HAP-1 (cell line): ENCODE measurements at regions not wholly inside any gene's neighbourhood (a gene's known extent, or its start where the extent isn't known, plus 50 kb on each side); places are given as distances from the start of the nearest gene placed in this dataset.

ENCODE experiments used
- DNase-seq, 2 experiments: peaks; one replicate each; pipeline ENCODE4 v3.0.0-alpha.2; 2016 to 2020; ENCODE audit warnings: low spot score in 2 of 2
- H3K27me3 ChIP-seq: fragments of 250-450 bp; sonication (Bioruptor Pico); 2 replicates; pipeline ENCODE4 v1.5.1; 2020; ENCODE audit warnings: low read depth, mild to moderate bottlenecking, moderate library complexity
- H3K36me3 ChIP-seq: fragments of 250-450 bp; sonication (Bioruptor Pico); replicated peaks from 2 replicates; pipeline ENCODE4 v1.5.1; 2020; ENCODE audit warnings: mild to moderate bottlenecking
- H3K4me1 ChIP-seq: fragments of 250-450 bp; sonication (Bioruptor Pico); 2 replicates; pipeline ENCODE4 v1.5.1; 2020; ENCODE audit warnings: mild to moderate bottlenecking
- H3K4me3 ChIP-seq: fragments of 250-450 bp; sonication (Bioruptor Pico); 2 replicates; pipeline ENCODE4 v1.5.1; 2020; ENCODE audit warnings: mild to moderate bottlenecking, moderate library complexity
- H3K9me3 ChIP-seq: fragments of 250-450 bp; sonication (Bioruptor Pico); 2 replicates; pipeline ENCODE4 v1.5.1; 2020; ENCODE audit warnings: mild to moderate bottlenecking, moderate library complexity
- in situ Hi-C: fragments of 300-500 bp; cut with MboI; formaldehyde crosslinking; loops from 3 replicates; pipeline ENCODE4 v1.14.3; 2020; ENCODE audit warnings: low sequenced_read_pairs, inconsistent platforms, mixed read lengths

- DNase-seq, result no peak
- no peak overlapping the region for H3K4me3 ChIP-seq
- no peaks in the 10 kb centered on the region for H3K27me3 ChIP-seq
- no peaks in the 10 kb centered on the region for H3K9me3 ChIP-seq
- H3K36me3 ChIP-seq, result no peaks in the 10 kb centered on the region
- H3K4me1 ChIP-seq, result no peaks in the 10 kb centered on the region
- in situ Hi-C loops, result no loop called here
Measured at GRCh38 chr2:195471163-195471562, 185.9 kb upstream of the SLC39A10 start.

GRCh38 chr2:195470622-195471021 lies 186.4 kb upstream of the SLC39A10 start:
- H3K4me3 ChIP-seq, result no peak overlapping the region
- H3K9me3 ChIP-seq, result no peaks in the 10 kb centered on the region
- no peaks in the 10 kb centered on the region for H3K4me1 ChIP-seq
- no peaks in the 10 kb centered on the region for H3K36me3 ChIP-seq
- no peak for DNase-seq
- no peaks in the 10 kb centered on the region for H3K27me3 ChIP-seq
- in situ Hi-C loops, result no loop called here

GRCh38 chr2:195468771-195469170 lies 188.3 kb upstream of the SLC39A10 start:
- Histone ChIP-seq H3K36me3 (no peaks in the 10 kb centered on the region), H3K4me3 (no peak overlapping the region), H3K9me3 (no peaks in the 10 kb centered on the region), H3K4me1 (no peaks in the 10 kb centered on the region), H3K27me3 (no peaks in the 10 kb centered on the region)
- in situ Hi-C loops, result no loop called here
- no peak for DNase-seq

- Histone ChIP-seq H3K4me1 (no peaks in the 10 kb centered on the region), H3K4me3 (no peak overlapping the region), H3K9me3 (no peaks in the 10 kb centered on the region), H3K27me3 (no peaks in the 10 kb centered on the region), H3K36me3 (no peaks in the 10 kb centered on the region)
- DNase-seq, result no peak
- in situ Hi-C loops, result no loop called here
Measured at GRCh38 chr2:195466427-195466826, 190.6 kb upstream of the SLC39A10 start.

- Histone ChIP-seq H3K4me3 (no peak overlapping the region), H3K9me3 (no peaks in the 10 kb centered on the region), H3K4me1 (no peaks in the 10 kb centered on the region), H3K36me3 (no peaks in the 10 kb centered on the region), H3K27me3 (no peaks in the 10 kb centered on the region)
- no peak for DNase-seq
- in situ Hi-C loops, result no loop called here
Measured at GRCh38 chr2:195461010-195461409, 196.0 kb upstream of the SLC39A10 start.

- Histone ChIP-seq H3K9me3 (no peaks in the 10 kb centered on the region), H3K27me3 (no peaks in the 10 kb centered on the region), H3K4me1 (no peaks in the 10 kb centered on the region), H3K36me3 (no peaks in the 10 kb centered on the region), H3K4me3 (no peak overlapping the region)
- in situ Hi-C loops, result no loop called here
- DNase-seq, result no peak
Measured at GRCh38 chr2:195458936-195459335, 198.1 kb upstream of the SLC39A10 start.

GRCh38 chr2:195457873-195458272 lies 199.2 kb upstream of the SLC39A10 start:
- H3K4me1 ChIP-seq, result no peaks in the 10 kb centered on the region
- H3K27me3 ChIP-seq, result no peaks in the 10 kb centered on the region
- no peak for DNase-seq
- H3K4me3 ChIP-seq, result no peak overlapping the region
- no peaks in the 10 kb centered on the region for H3K9me3 ChIP-seq
- no peaks in the 10 kb centered on the region for H3K36me3 ChIP-seq
- in situ Hi-C loops, result no loop called here

- Histone ChIP-seq H3K4me3 (no peak overlapping the region), H3K4me1 (no peaks in the 10 kb centered on the region), H3K9me3 (no peaks in the 10 kb centered on the region), H3K36me3 (no peaks in the 10 kb centered on the region), H3K27me3 (no peaks in the 10 kb centered on the region)
- in situ Hi-C loops, result no loop called here
- DNase-seq, result no peak
Measured at GRCh38 chr2:195456771-195457170, 200.3 kb upstream of the SLC39A10 start.

GRCh38 chr2:195451160-195451559 lies 205.9 kb upstream of the SLC39A10 start:
- Histone ChIP-seq H3K27me3 (no peaks in the 10 kb centered on the region), H3K4me1 (peaks cover 6% of the 10 kb centered on the region; the same call in 1 of the 2 replicates), H3K9me3 (no peaks in the 10 kb centered on the region), H3K4me3 (no peak overlapping the region), H3K36me3 (no peaks in the 10 kb centered on the region)
- no peak for DNase-seq
- in situ Hi-C loops, result no loop called here

- H3K4me1 ChIP-seq, result peaks cover 6% of the 10 kb centered on the region; the same call in 1 of the 2 replicates
- in situ Hi-C loops, result no loop called here
- H3K36me3 ChIP-seq, result no peaks in the 10 kb centered on the region
- no peaks in the 10 kb centered on the region for H3K9me3 ChIP-seq
- no peaks in the 10 kb centered on the region for H3K27me3 ChIP-seq
- no peak overlapping the region for H3K4me3 ChIP-seq
- no peak for DNase-seq
Measured at GRCh38 chr2:195450552-195451113, 206.4 kb upstream of the SLC39A10 start.

GRCh38 chr2:195447323-195447975 lies 209.6 kb upstream of the SLC39A10 start:
- peaks cover 6% of the 10 kb centered on the region; the same call in 1 of the 2 replicates for H3K4me1 ChIP-seq
- no peaks in the 10 kb centered on the region for H3K27me3 ChIP-seq
- DNase-seq, result peak in 1 of 2 experiments; percentile 28
- in situ Hi-C loops, result no loop called here
- no peaks in the 10 kb centered on the region for H3K36me3 ChIP-seq
- H3K4me3 ChIP-seq, result no peak overlapping the region
- H3K9me3 ChIP-seq, result no peaks in the 10 kb centered on the region

- Histone ChIP-seq H3K9me3 (no peaks in the 10 kb centered on the region), H3K4me1 (peaks cover 6% of the 10 kb centered on the region; the same call in 1 of the 2 replicates), H3K4me3 (no peak overlapping the region), H3K36me3 (no peaks in the 10 kb centered on the region), H3K27me3 (no peaks in the 10 kb centered on the region)
- in situ Hi-C loops, result no loop called here
- DNase-seq, result no peak
Measured at GRCh38 chr2:195445639-195446038, 211.4 kb upstream of the SLC39A10 start.

- in situ Hi-C loops, result no loop called here
- Histone ChIP-seq H3K4me3 (no peak overlapping the region), H3K27me3 (no peaks in the 10 kb centered on the region), H3K4me1 (peaks cover 6% of the 10 kb centered on the region; the same call in 1 of the 2 replicates), H3K36me3 (no peaks in the 10 kb centered on the region), H3K9me3 (no peaks in the 10 kb centered on the region)
- no peak for DNase-seq
Measured at GRCh38 chr2:195443926-195444325, 213.1 kb upstream of the SLC39A10 start.

GRCh38 chr2:195442458-195443175 lies 214.4 kb upstream of the SLC39A10 start:
- no peaks in the 10 kb centered on the region for H3K36me3 ChIP-seq
- H3K9me3 ChIP-seq, result no peaks in the 10 kb centered on the region
- in situ Hi-C loops, result no loop called here
- DNase-seq, result no peak
- H3K4me1 ChIP-seq, result peaks cover 4% of the 10 kb centered on the region; the same call in 1 of the 2 replicates
- no peak overlapping the region for H3K4me3 ChIP-seq
- no peaks in the 10 kb centered on the region for H3K27me3 ChIP-seq
